ENCODE measurements at regions not wholly inside any gene's neighbourhood (a gene's known extent, or its start where the extent isn't known, plus 50 kb on each side); places are given as distances from the start of the nearest gene placed in this dataset.
A peak's percentile ranks its signal among the peaks of the same experiment; 100 is the strongest.

- TF ChIP-seq CTCF (IDR thresholded peaks at IDR 0.05; ENCODE audit: partially characterized antibody, unreplicated experiment), result no peak
Observed at GRCh38 chr6:114619621-114620200, 276.9 kb upstream of the HS3ST5 start.

GRCh38 chr6:114611696-114612095 lies 268.9 kb upstream of the HS3ST5 start:
- H3K4me3 Mint-ChIP-seq (ENCODE audit: unreplicated experiment), result no peak overlapping the region
- H3K27ac Mint-ChIP-seq (ENCODE audit: unreplicated experiment), result no peak overlapping the region
- DNase-seq, result no peak
- no peaks in the 10 kb centered on the region for H3K36me3 Mint-ChIP-seq (ENCODE audit: unreplicated experiment)
- H3K27me3 Mint-ChIP-seq (ENCODE audit: unreplicated experiment), result no peaks in the 10 kb centered on the region
- peaks cover 1% of the 10 kb centered on the region for H3K4me1 Mint-ChIP-seq (ENCODE audit: low read depth, unreplicated experiment)
- TF ChIP-seq CTCF (IDR thresholded peaks at IDR 0.05; ENCODE audit: partially characterized antibody, unreplicated experiment), result no peak
- H3K9me3 Mint-ChIP-seq (ENCODE audit: unreplicated experiment), result no peaks in the 10 kb centered on the region

More at GRCh38 chr6:114619621-114620200, 276.9 kb upstream of the HS3ST5 start:
- Mint-ChIP-seq H3K4me1 (ENCODE audit: low read depth, unreplicated experiment) (peaks cover 1% of the 10 kb centered on the region), H3K4me3 (ENCODE audit: unreplicated experiment) (no peak overlapping the region), H3K27ac (ENCODE audit: unreplicated experiment) (no peak overlapping the region), H3K36me3 (ENCODE audit: unreplicated experiment) (no peaks in the 10 kb centered on the region), H3K27me3 (ENCODE audit: unreplicated experiment) (no peaks in the 10 kb centered on the region), H3K9me3 (ENCODE audit: unreplicated experiment) (no peaks in the 10 kb centered on the region)
- DNase-seq, result no peak

GRCh38 chr6:114608091-114608490 lies 265.3 kb upstream of the HS3ST5 start:
- peaks cover 7% of the 10 kb centered on the region for H3K4me1 Mint-ChIP-seq (ENCODE audit: low read depth, unreplicated experiment)
- H3K36me3 Mint-ChIP-seq (ENCODE audit: unreplicated experiment), result no peaks in the 10 kb centered on the region
- H3K27me3 Mint-ChIP-seq (ENCODE audit: unreplicated experiment), result no peaks in the 10 kb centered on the region
- no peak overlapping the region for H3K4me3 Mint-ChIP-seq (ENCODE audit: unreplicated experiment)
- DNase-seq, result no peak
- H3K9me3 Mint-ChIP-seq (ENCODE audit: unreplicated experiment), result no peaks in the 10 kb centered on the region
- TF ChIP-seq CTCF (IDR thresholded peaks at IDR 0.05; ENCODE audit: partially characterized antibody, unreplicated experiment), result no peak
- no peak overlapping the region for H3K27ac Mint-ChIP-seq (ENCODE audit: unreplicated experiment)

- H3K27me3 Mint-ChIP-seq (ENCODE audit: unreplicated experiment), result no peaks in the 10 kb centered on the region
- no peak for TF ChIP-seq CTCF (IDR thresholded peaks at IDR 0.05; ENCODE audit: partially characterized antibody, unreplicated experiment)
- H3K4me3 Mint-ChIP-seq (ENCODE audit: unreplicated experiment), result no peak overlapping the region
- peaks cover 7% of the 10 kb centered on the region for H3K4me1 Mint-ChIP-seq (ENCODE audit: low read depth, unreplicated experiment)
- no peaks in the 10 kb centered on the region for H3K36me3 Mint-ChIP-seq (ENCODE audit: unreplicated experiment)
- H3K9me3 Mint-ChIP-seq (ENCODE audit: unreplicated experiment), result no peaks in the 10 kb centered on the region
- H3K27ac Mint-ChIP-seq (ENCODE audit: unreplicated experiment), result no peak overlapping the region
- no peak for DNase-seq
Observed at GRCh38 chr6:114605656-114606055, 262.8 kb upstream of the HS3ST5 start.

- H3K4me1 Mint-ChIP-seq (ENCODE audit: low read depth, unreplicated experiment), result peaks cover 7% of the 10 kb centered on the region
- H3K36me3 Mint-ChIP-seq (ENCODE audit: unreplicated experiment), result no peaks in the 10 kb centered on the region
- no peaks in the 10 kb centered on the region for H3K27me3 Mint-ChIP-seq (ENCODE audit: unreplicated experiment)
- H3K27ac Mint-ChIP-seq (ENCODE audit: unreplicated experiment), result peak overlapping the region; percentile 79
- no peak for TF ChIP-seq CTCF (IDR thresholded peaks at IDR 0.05; ENCODE audit: partially characterized antibody, unreplicated experiment)
- H3K4me3 Mint-ChIP-seq (ENCODE audit: unreplicated experiment), result no peak overlapping the region
- DNase-seq, result no peak
- no peaks in the 10 kb centered on the region for H3K9me3 Mint-ChIP-seq (ENCODE audit: unreplicated experiment)
Observed at GRCh38 chr6:114600381-114600780, 257.6 kb upstream of the HS3ST5 start.
